Neural cell (in vitro differentiated cells): ENCODE measurements at regions not wholly inside any gene's neighbourhood (a gene's known extent, or its start where the extent isn't known, plus 50 kb on each side); places are given as distances from the start of the nearest gene placed in this dataset.

Experiments
- H2AFZ ChIP-seq: fragments of 200-600, 300-800 bp; sonication (generic), shearing (Covaris generic); 2 replicates; pipeline ENCODE4 v1.6.0; 2014; ENCODE audit warnings: low read depth, mild to moderate bottlenecking, antibody characterized with exemption, low read length, moderate library complexity
- H3F3A ChIP-seq: fragments of 200-600 bp; shearing (Covaris generic); 2 replicates; pipeline ENCODE4 v1.6.1; 2016; ENCODE audit warnings: mild to moderate bottlenecking, moderate library complexity, mixed read lengths, antibody characterized with exemption, low read length; ENCODE audit not compliant: insufficient read depth, poor library complexity, severe bottlenecking
- H3K27ac ChIP-seq: fragments of 200-600, 300-800 bp; sonication (generic), shearing (Covaris generic); 2 replicates; pipeline ENCODE4 v1.5.1; 2014; ENCODE audit warnings: mild to moderate bottlenecking, low read length, moderate library complexity
- H3K27me3 ChIP-seq: fragments of 300-800, 200-600 bp; sonication (generic), shearing (Covaris generic); 2 replicates; pipeline ENCODE4 v1.6.0; 2014; ENCODE audit warnings: mild to moderate bottlenecking, low read depth, low read length, moderate library complexity; ENCODE audit not compliant: insufficient read depth
- H3K36me3 ChIP-seq: fragments of 300-800, 200-600 bp; sonication (generic), shearing (Covaris generic); 2 replicates; pipeline ENCODE4 v1.5.1; 2014; ENCODE audit warnings: mild to moderate bottlenecking, antibody characterized with exemption, low read length, moderate library complexity; ENCODE audit not compliant: insufficient read depth
- H3K4me2 ChIP-seq: fragments of 300-800, 200-600 bp; sonication (generic), shearing (Covaris generic); 2 replicates; pipeline ENCODE4 v1.6.0; 2014; ENCODE audit warnings: mild to moderate bottlenecking, low read length
- H3K4me3 ChIP-seq: fragments of 300-800, 200-600 bp; sonication (generic), shearing (Covaris generic); 2 replicates; pipeline ENCODE4 v1.5.1; 2014; ENCODE audit warnings: mild to moderate bottlenecking, low read length, moderate library complexity
- H3K79me2 ChIP-seq: fragments of 200-600 bp; shearing (Covaris generic); replicated peaks from 2 replicates; pipeline ENCODE4 v1.6.0; 2014; ENCODE audit warnings: mild to moderate bottlenecking, low read length, moderate library complexity; ENCODE audit not compliant: insufficient read depth
- H3K9ac ChIP-seq: fragments of 300-800, 200-600 bp; sonication (generic), shearing (Covaris generic); 2 replicates; pipeline ENCODE4 v1.6.1; 2016; ENCODE audit warnings: mild to moderate bottlenecking, low read length, mixed read lengths
- H3K9me2 ChIP-seq: fragments of 200-600 bp; shearing (Covaris generic); 2 replicates; pipeline ENCODE4 v1.6.1; 2016; ENCODE audit warnings: mild to moderate bottlenecking, low read length, mixed read lengths; ENCODE audit not compliant: insufficient read depth
- H3K9me3 ChIP-seq: fragments of 200-600, 300-800 bp; sonication (generic), shearing (Covaris generic); 2 replicates; pipeline ENCODE4 v1.6.1; 2016; ENCODE audit warnings: mild to moderate bottlenecking, mixed run types, low read length, moderate library complexity, mixed read lengths
- H4K20me1 ChIP-seq: fragments of 200-600 bp; shearing (Covaris generic); 2 replicates; pipeline ENCODE4 v1.6.1; 2016; ENCODE audit warnings: mild to moderate bottlenecking, mixed run types; ENCODE audit not compliant: insufficient read depth
- EP300 ChIP-seq: fragments of 450-650 bp; conservative IDR thresholded peaks from 2 replicates; pipeline ENCODE4 v1.6.1; 2014; ENCODE audit warnings: antibody characterized with exemption, mild to moderate bottlenecking, moderate library complexity; ENCODE audit not compliant: poor library complexity, severe bottlenecking
- EZH2 ChIP-seq: fragments of 200-600, 300-800 bp; shearing (Covaris generic), sonication (generic); IDR thresholded peaks from 2 replicates; pipeline ENCODE4 v1.6.1; 2014; ENCODE audit warnings: antibody characterized with exemption, low read length, borderline replicate concordance, mild to moderate bottlenecking; ENCODE audit not compliant: insufficient read depth, poor library complexity, severe bottlenecking
- MXI1 ChIP-seq: fragments of 450-650 bp; conservative IDR thresholded peaks from 2 replicates; pipeline ENCODE4 v1.6.1; 2014; ENCODE audit warnings: antibody characterized with exemption, mild to moderate bottlenecking; ENCODE audit not compliant: poor library complexity, severe bottlenecking
- POLR2AphosphoS5 ChIP-seq: IDR thresholded peaks from 2 replicates; pipeline ENCODE4 v1.6.1; 2012
- RAD21 ChIP-seq: fragments of 450-650 bp; conservative IDR thresholded peaks from 2 replicates; pipeline ENCODE4 v1.6.1; 2014; ENCODE audit warnings: antibody characterized with exemption, mild to moderate bottlenecking, moderate library complexity
- REST ChIP-seq: IDR thresholded peaks from 2 replicates; pipeline ENCODE4 v1.6.1; 2012; ENCODE audit warnings: borderline replicate concordance
- SMC3 ChIP-seq: fragments of 450-650 bp; conservative IDR thresholded peaks from 2 replicates; pipeline ENCODE4 v1.6.1; 2014; ENCODE audit warnings: antibody characterized with exemption, mild to moderate bottlenecking, moderate library complexity; ENCODE audit not compliant: poor library complexity
- TAF1 ChIP-seq: IDR thresholded peaks from 2 replicates; pipeline ENCODE4 v1.6.1; 2012; ENCODE audit warnings: low read depth
- TF ChIP-seq, protein P1 (sequence below): fragments of 450-650 bp; IDR thresholded peaks from 2 replicates; pipeline ENCODE4 v1.5.1; 2014; ENCODE audit warnings: antibody characterized with exemption, mild to moderate bottlenecking, moderate library complexity; ENCODE audit not compliant: poor library complexity, severe bottlenecking

DNA sequence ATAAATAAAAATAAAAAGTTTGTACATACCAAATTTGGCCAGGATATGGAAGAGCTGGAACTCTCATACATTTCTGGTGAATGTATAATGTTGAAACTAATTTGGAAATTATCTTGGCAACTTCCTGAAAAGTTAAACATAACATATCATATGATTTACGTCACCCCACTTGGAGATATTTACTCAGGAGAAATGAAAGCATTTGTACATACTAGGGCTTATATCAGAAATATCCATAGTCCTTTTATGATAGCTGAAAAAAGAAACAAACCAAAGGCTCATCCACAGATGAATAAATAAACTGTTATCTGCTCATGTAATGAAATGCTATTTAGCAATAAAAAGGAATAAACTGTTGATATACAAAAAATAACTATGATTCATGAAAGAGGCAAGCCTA is 318.2 kb upstream of the NRXN1 start:
- no peak overlapping the region for H3K4me3 ChIP-seq
- no peak overlapping the region for H2AFZ ChIP-seq
- H3K79me2 ChIP-seq: no peaks in the 10 kb centered on the region
- H3K9me2 ChIP-seq: no peaks in the 10 kb centered on the region
- H3K27me3 ChIP-seq: no peaks in the 10 kb centered on the region
- no peaks in the 10 kb centered on the region for H3F3A ChIP-seq
- no peaks in the 10 kb centered on the region for H4K20me1 ChIP-seq
- no peaks in the 10 kb centered on the region for H3K9me3 ChIP-seq
- no peaks in the 10 kb centered on the region for H3K36me3 ChIP-seq
- H3K9ac ChIP-seq: no peak overlapping the region
- H3K27ac ChIP-seq: no peak overlapping the region
- TF ChIP-seq POLR2AphosphoS5 (no peak), MXI1 (no peak), RAD21 (no peak), EP300 (no peak), REST (no peak), TAF1 (no peak), SMC3 (no peak), EZH2 (no peak)
- TF ChIP-seq, protein P1, sequence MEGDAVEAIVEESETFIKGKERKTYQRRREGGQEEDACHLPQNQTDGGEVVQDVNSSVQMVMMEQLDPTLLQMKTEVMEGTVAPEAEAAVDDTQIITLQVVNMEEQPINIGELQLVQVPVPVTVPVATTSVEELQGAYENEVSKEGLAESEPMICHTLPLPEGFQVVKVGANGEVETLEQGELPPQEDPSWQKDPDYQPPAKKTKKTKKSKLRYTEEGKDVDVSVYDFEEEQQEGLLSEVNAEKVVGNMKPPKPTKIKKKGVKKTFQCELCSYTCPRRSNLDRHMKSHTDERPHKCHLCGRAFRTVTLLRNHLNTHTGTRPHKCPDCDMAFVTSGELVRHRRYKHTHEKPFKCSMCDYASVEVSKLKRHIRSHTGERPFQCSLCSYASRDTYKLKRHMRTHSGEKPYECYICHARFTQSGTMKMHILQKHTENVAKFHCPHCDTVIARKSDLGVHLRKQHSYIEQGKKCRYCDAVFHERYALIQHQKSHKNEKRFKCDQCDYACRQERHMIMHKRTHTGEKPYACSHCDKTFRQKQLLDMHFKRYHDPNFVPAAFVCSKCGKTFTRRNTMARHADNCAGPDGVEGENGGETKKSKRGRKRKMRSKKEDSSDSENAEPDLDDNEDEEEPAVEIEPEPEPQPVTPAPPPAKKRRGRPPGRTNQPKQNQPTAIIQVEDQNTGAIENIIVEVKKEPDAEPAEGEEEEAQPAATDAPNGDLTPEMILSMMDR: no peak
- no peak overlapping the region for H3K4me2 ChIP-seq

GRCh38 chr2:51344886-51345285 is 313.0 kb upstream of the NRXN1 start:
- Histone ChIP-seq H3K27me3 (no peaks in the 10 kb centered on the region), H3K9me3 (no peaks in the 10 kb centered on the region), H3F3A (no peaks in the 10 kb centered on the region), H3K4me3 (no peak overlapping the region), H3K27ac (no peak overlapping the region), H3K36me3 (no peaks in the 10 kb centered on the region), H4K20me1 (no peaks in the 10 kb centered on the region), H3K9me2 (no peaks in the 10 kb centered on the region), H3K9ac (no peak overlapping the region), H3K4me2 (no peak overlapping the region), H3K79me2 (no peaks in the 10 kb centered on the region), H2AFZ (no peak overlapping the region)
- no peak for TF ChIP-seq TAF1
- TF ChIP-seq SMC3: no peak
